ENCODE measurements at regions not wholly inside any gene's neighbourhood (a gene's known extent, or its start where the extent isn't known, plus 50 kb on each side); places are given as distances from the start of the nearest gene placed in this dataset.

GRCh38 chr20:57774111-57774880 lies 64.5 kb upstream of the PMEPA1 start:
- TF ChIP-seq EZH2 (IDR thresholded peaks at IDR 0.05; ENCODE audit: borderline replicate concordance, low read length) (no peak), CTCF (IDR thresholded peaks at IDR 0.05; ENCODE audit: low read length) (no peak)
- no peak overlapping the region for H3K27ac ChIP-seq (ENCODE audit: low read depth, low read length, poor library complexity, severe bottlenecking)

GRCh38 chr20:57773059-57773815 lies 63.4 kb upstream of the PMEPA1 start:
- Histone ChIP-seq H3K9ac (ENCODE audit: low read length) (no peak overlapping the region), H3K27me3 (ENCODE audit: insufficient read depth, low read length) (no peaks in the 10 kb centered on the region)

More at GRCh38 chr20:57774111-57774880, 64.5 kb upstream of the PMEPA1 start:
- no peaks in the 10 kb centered on the region for H3K79me2 ChIP-seq (ENCODE audit: insufficient read depth, low read length)
- no peak overlapping the region for H3K4me2 ChIP-seq (ENCODE audit: low read length)
- no peaks in the 10 kb centered on the region for H3F3A ChIP-seq (ENCODE audit: insufficient read depth, low read length)
- no peak overlapping the region for H3K4me3 ChIP-seq (ENCODE audit: low read depth, low read length, poor library complexity, severe bottlenecking)
- no peaks in the 10 kb centered on the region for H3K27me3 ChIP-seq (ENCODE audit: insufficient read depth, low read length)
- H3K9me2 ChIP-seq (ENCODE audit: low read depth, low read length), result no peaks in the 10 kb centered on the region
- H2AFZ ChIP-seq (ENCODE audit: low read length), result no peak overlapping the region
- H3K4me1 ChIP-seq (ENCODE audit: insufficient read depth, low read length, severe bottlenecking), result no peaks in the 10 kb centered on the region
- H3K9me3 ChIP-seq (ENCODE audit: low read length), result no peaks in the 10 kb centered on the region
- no peak overlapping the region for H3K9ac ChIP-seq (ENCODE audit: low read length)
- no peaks in the 10 kb centered on the region for H4K20me1 ChIP-seq (ENCODE audit: insufficient read depth, low read length)
- no peaks in the 10 kb centered on the region for H3K36me3 ChIP-seq (ENCODE audit: insufficient read depth, low read length)

GRCh38 chr20:57772349-57772964 lies 62.6 kb upstream of the PMEPA1 start:
- Histone ChIP-seq H3K9me3 (ENCODE audit: low read length) (no peaks in the 10 kb centered on the region), H2AFZ (ENCODE audit: low read length) (no peak overlapping the region), H3F3A (ENCODE audit: insufficient read depth, low read length) (no peaks in the 10 kb centered on the region), H3K4me3 (ENCODE audit: low read depth, low read length, poor library complexity, severe bottlenecking) (no peak overlapping the region), H3K79me2 (ENCODE audit: insufficient read depth, low read length) (no peaks in the 10 kb centered on the region), H3K4me2 (ENCODE audit: low read length) (no peak overlapping the region), H3K27me3 (ENCODE audit: insufficient read depth, low read length) (no peaks in the 10 kb centered on the region), H3K27ac (ENCODE audit: low read depth, low read length, poor library complexity, severe bottlenecking) (no peak overlapping the region), H3K4me1 (ENCODE audit: insufficient read depth, low read length, severe bottlenecking) (no peaks in the 10 kb centered on the region), H3K9ac (ENCODE audit: low read length) (no peak overlapping the region), H4K20me1 (ENCODE audit: insufficient read depth, low read length) (no peaks in the 10 kb centered on the region), H3K9me2 (ENCODE audit: low read depth, low read length) (no peaks in the 10 kb centered on the region), H3K36me3 (ENCODE audit: insufficient read depth, low read length) (no peaks in the 10 kb centered on the region)
- TF ChIP-seq EZH2 (IDR thresholded peaks at IDR 0.05; ENCODE audit: borderline replicate concordance, low read length), result no peak
- TF ChIP-seq CTCF (IDR thresholded peaks at IDR 0.05; ENCODE audit: low read length), result no peak

More at GRCh38 chr20:57773059-57773815, 63.4 kb upstream of the PMEPA1 start:
- no peak overlapping the region for H2AFZ ChIP-seq (ENCODE audit: low read length)
- no peaks in the 10 kb centered on the region for H3K9me3 ChIP-seq (ENCODE audit: low read length)
- TF ChIP-seq CTCF (IDR thresholded peaks at IDR 0.05; ENCODE audit: low read length) (no peak), EZH2 (IDR thresholded peaks at IDR 0.05; ENCODE audit: borderline replicate concordance, low read length) (no peak)
- no peaks in the 10 kb centered on the region for H3K36me3 ChIP-seq (ENCODE audit: insufficient read depth, low read length)
- no peak overlapping the region for H3K4me3 ChIP-seq (ENCODE audit: low read depth, low read length, poor library complexity, severe bottlenecking)
- no peaks in the 10 kb centered on the region for H4K20me1 ChIP-seq (ENCODE audit: insufficient read depth, low read length)
- no peaks in the 10 kb centered on the region for H3F3A ChIP-seq (ENCODE audit: insufficient read depth, low read length)
- H3K27ac ChIP-seq (ENCODE audit: low read depth, low read length, poor library complexity, severe bottlenecking), result no peak overlapping the region
- H3K79me2 ChIP-seq (ENCODE audit: insufficient read depth, low read length), result no peaks in the 10 kb centered on the region
- H3K4me2 ChIP-seq (ENCODE audit: low read length), result no peak overlapping the region
- no peaks in the 10 kb centered on the region for H3K9me2 ChIP-seq (ENCODE audit: low read depth, low read length)
- H3K4me1 ChIP-seq (ENCODE audit: insufficient read depth, low read length, severe bottlenecking), result no peaks in the 10 kb centered on the region

All from OCI-LY1 (cell line).